Calu3 (cell line): ENCODE measurements at regions not wholly inside any gene's neighbourhood (a gene's known extent, or its start where the extent isn't known, plus 50 kb on each side); places are given as distances from the start of the nearest gene placed in this dataset.
"Not testable (repeated sequence)": the region's sequence is repeated elsewhere in the genome, so short reads cannot be mapped to it uniquely, and the experiment has no call there.

Source experiments
- BruUV-seq: library from RNA; stranded (reverse); fragments of 400-500 nt; replicated peaks from 2 replicates; lab custom pipeline; 2021; lab: Mats Ljungman, UMichigan
- CTCF ChIA-PET: fragments of 300-600 bp; sonication (Branson Sonifier 250); formaldehyde crosslinking; loops from one replicate; lab custom pipeline; 2022; ENCODE audit warnings: antibody characterized with exemption; lab: Charles Lee
- DNase-seq: peaks from one replicate; pipeline ENCODE4 v3.0.0; 2022
- H3K27ac Mint-ChIP-seq: one replicate; pipeline ENCODE4 v1.8.0; 2022; ENCODE audit warnings: mixed read lengths; ENCODE audit not compliant: unreplicated experiment
- H3K27me3 Mint-ChIP-seq: one replicate; pipeline ENCODE4 v1.8.0; 2022; ENCODE audit warnings: mixed read lengths; ENCODE audit not compliant: unreplicated experiment
- H3K36me3 Mint-ChIP-seq: one replicate; pipeline ENCODE4 v1.8.0; 2022; ENCODE audit warnings: mild to moderate bottlenecking, moderate library complexity, mixed read lengths; ENCODE audit not compliant: insufficient read depth, unreplicated experiment
- H3K4me1 Mint-ChIP-seq: one replicate; pipeline ENCODE4 v1.8.0; 2022; ENCODE audit warnings: mild to moderate bottlenecking, low read depth, mixed read lengths; ENCODE audit not compliant: unreplicated experiment
- H3K4me3 Mint-ChIP-seq: one replicate; pipeline ENCODE4 v1.8.0; 2022; ENCODE audit warnings: mild to moderate bottlenecking, low read depth, moderate library complexity, mixed read lengths; ENCODE audit not compliant: unreplicated experiment
- H3K9me3 Mint-ChIP-seq: one replicate; pipeline ENCODE4 v1.8.0; 2022; ENCODE audit warnings: low read depth, mixed read lengths; ENCODE audit not compliant: unreplicated experiment
- CTCF ChIP-seq: fragments of 200-600 bp; IDR thresholded peaks from one replicate; pipeline ENCODE4 v1.8.0; 2022; ENCODE audit warnings: antibody characterized with exemption; ENCODE audit not compliant: unreplicated experiment
- intact Hi-C: fragments of 100-400 bp; cut with micrococcal nuclease; formaldehyde crosslinking; loops from one replicate; pipeline ENCODE4 v1.10.0; 2022; ENCODE audit not compliant: unreplicated experiment

GRCh38 chr17:79556271-79556670 is 54.6 kb downstream of the RBFOX3 start:
- H3K4me1 Mint-ChIP-seq: no peaks in the 10 kb centered on the region
- peaks cover 65% of the 10 kb centered on the region for H3K27me3 Mint-ChIP-seq
- no peak overlapping the region for H3K4me3 Mint-ChIP-seq
- intact Hi-C loops: no loop called here
- CTCF ChIA-PET: no interaction called here
- no peaks in the 10 kb centered on the region for H3K36me3 Mint-ChIP-seq
- no TSS peak for BruUV-seq
- no peak for TF ChIP-seq CTCF
- H3K27ac Mint-ChIP-seq: no peak overlapping the region
- DNase-seq: no peak
- H3K9me3 Mint-ChIP-seq: peaks cover 2% of the 10 kb centered on the region

- Mint-ChIP-seq H3K4me3 (no peak overlapping the region), H3K4me1 (no peaks in the 10 kb centered on the region), H3K27me3 (peaks cover 66% of the 10 kb centered on the region), H3K9me3 (peaks cover 2% of the 10 kb centered on the region), H3K36me3 (no peaks in the 10 kb centered on the region), H3K27ac (no peak overlapping the region)
- BruUV-seq: no TSS peak
- CTCF ChIA-PET: no interaction called here
- intact Hi-C loops: no loop called here
- no peak for DNase-seq
- TF ChIP-seq CTCF: no peak
These were observed 55.3 kb downstream of the RBFOX3 start for GRCh38 chr17:79555543-79555942.

GRCh38 chr17:79554346-79554745 is 56.5 kb downstream of the RBFOX3 start:
- CTCF ChIA-PET, H3K4me1 Mint-ChIP-seq, H3K27ac Mint-ChIP-seq, intact Hi-C loops, BruUV-seq, DNase-seq, H3K36me3 Mint-ChIP-seq, H3K9me3 Mint-ChIP-seq, H3K4me3 Mint-ChIP-seq: not testable (repeated sequence)
- H3K27me3 Mint-ChIP-seq: peaks cover 70% of the 10 kb centered on the region

GRCh38 chr17:79552824-79553223 is 58.0 kb downstream of the RBFOX3 start:
- H3K4me1 Mint-ChIP-seq: no peaks in the 10 kb centered on the region
- H3K27me3 Mint-ChIP-seq: peaks cover 70% of the 10 kb centered on the region
- intact Hi-C loops: no loop called here
- H3K9me3 Mint-ChIP-seq: peaks cover 2% of the 10 kb centered on the region
- no peak overlapping the region for H3K4me3 Mint-ChIP-seq
- H3K36me3 Mint-ChIP-seq: no peaks in the 10 kb centered on the region
- BruUV-seq: no TSS peak
- no peak for DNase-seq
- TF ChIP-seq CTCF: no peak
- no peak overlapping the region for H3K27ac Mint-ChIP-seq
- CTCF ChIA-PET: no interaction called here

- H3K36me3 Mint-ChIP-seq: no peaks in the 10 kb centered on the region
- CTCF ChIA-PET: no interaction called here
- H3K4me3 Mint-ChIP-seq: no peak overlapping the region
- peaks cover 70% of the 10 kb centered on the region for H3K27me3 Mint-ChIP-seq
- no peak overlapping the region for H3K27ac Mint-ChIP-seq
- BruUV-seq: no TSS peak
- DNase-seq: no peak
- no peaks in the 10 kb centered on the region for H3K4me1 Mint-ChIP-seq
- intact Hi-C loops: no loop called here
- H3K9me3 Mint-ChIP-seq: peaks cover 2% of the 10 kb centered on the region
- TF ChIP-seq CTCF: no peak
These were observed 58.4 kb downstream of the RBFOX3 start for GRCh38 chr17:79552405-79552804.
